ENCODE measurements at regions not wholly inside any gene's neighbourhood (a gene's known extent, or its start where the extent isn't known, plus 50 kb on each side); places are given as distances from the start of the nearest gene placed in this dataset.

- ChIA-PET CTCF (interaction anchor here (0.9 to 1.7 kb wide), 7 partner anchors 10 to 245 kb away, joined by 3 to 8 read pairs (median 4); no protein-coding TSS in a partner anchor), POLR2A (interaction anchor here (0.6 to 0.8 kb wide), 3 partner anchors 13 to 210 kb away, joined by 3 to 17 read pairs (median 4); no protein-coding TSS in a partner anchor)
- no peaks in the 10 kb centered on the region for H3K9me3 Mint-ChIP-seq
- DNase-seq (ENCODE audit: low spot score) (no peak), ATAC-seq (peak; percentile 45)
- peaks cover 76% of the 10 kb centered on the region for H3K4me1 Mint-ChIP-seq
- H3K27me3 Mint-ChIP-seq (ENCODE audit: low read depth), result peaks cover 97% of the 10 kb centered on the region
- H3K4me3 Mint-ChIP-seq, result peak overlapping the region; percentile 74
- H3K36me3 Mint-ChIP-seq, result peaks cover 3% of the 10 kb centered on the region; the same call in 1 of the 2 replicates
- H3K27ac Mint-ChIP-seq, result peak overlapping the region; percentile 90
- TF ChIP-seq ZNF281 (CRISPR knock-in tag; IDR thresholded peaks at IDR 0.05), result 0 out of 2 replicates have a peak, but pooled peaks have one; percentile 23
- no peak for TF ChIP-seq PRRX2 (CRISPR knock-in tag; IDR thresholded peaks at IDR 0.05)
- TF ChIP-seq PRDM15 (CRISPR knock-in tag; IDR thresholded peaks at IDR 0.05), result peak; percentile 71
- no peak for TF ChIP-seq AFF4 (CRISPR knock-in tag; IDR thresholded peaks at IDR 0.05; ENCODE audit: borderline replicate concordance)
- peak; percentile 16; the same call in 1 of the 2 replicates for TF ChIP-seq FOXK1 (CRISPR knock-in tag; IDR thresholded peaks at IDR 0.05)
- no peak for TF ChIP-seq ZNF232 (CRISPR knock-in tag; IDR thresholded peaks at IDR 0.05)
- TF ChIP-seq NR2C2 (CRISPR knock-in tag; IDR thresholded peaks at IDR 0.05), result no peak
- TF ChIP-seq IRF2 (CRISPR knock-in tag; IDR thresholded peaks at IDR 0.05; ENCODE audit: borderline replicate concordance, low read depth), result no peak
- no peak for TF ChIP-seq RORB (CRISPR knock-in tag; IDR thresholded peaks at IDR 0.05)
- TF ChIP-seq KAT7 (CRISPR knock-in tag; IDR thresholded peaks at IDR 0.05; ENCODE audit: borderline replicate concordance), result no peak
- TF ChIP-seq ATF6 (CRISPR knock-in tag; IDR thresholded peaks at IDR 0.05), result no peak
- no peak for TF ChIP-seq ATF1 (CRISPR knock-in tag; IDR thresholded peaks at IDR 0.05)
- no peak for TF ChIP-seq SMAD4 (CRISPR knock-in tag; IDR thresholded peaks at IDR 0.05)
- TF ChIP-seq NFATC4 (CRISPR knock-in tag; IDR thresholded peaks at IDR 0.05), result no peak
- peak; percentile 62; the same call in 1 of the 2 replicates for TF ChIP-seq TEAD1 (CRISPR knock-in tag; IDR thresholded peaks at IDR 0.05)
- no peak for TF ChIP-seq GRHL2 (CRISPR knock-in tag; IDR thresholded peaks at IDR 0.05; ENCODE audit: insufficient replicate concordance, severe bottlenecking)
- no peak for TF ChIP-seq TCF7 (CRISPR knock-in tag; IDR thresholded peaks at IDR 0.05; ENCODE audit: low read depth)
- peak; percentile 71; the same call in 1 of the 2 replicates for TF ChIP-seq FOXP4 (CRISPR knock-in tag; IDR thresholded peaks at IDR 0.05)
- TF ChIP-seq CREM (CRISPR knock-in tag; IDR thresholded peaks at IDR 0.05), result no peak
- no peak for TF ChIP-seq HMGA2 (CRISPR knock-in tag; IDR thresholded peaks at IDR 0.05)
- TF ChIP-seq ZNF263 (CRISPR knock-in tag; IDR thresholded peaks at IDR 0.05; ENCODE audit: low read depth), result no peak
- TF ChIP-seq ZNF671 (CRISPR knock-in tag; IDR thresholded peaks at IDR 0.05), result no peak
- TF ChIP-seq ZNF138 (CRISPR knock-in tag; conservative IDR thresholded peaks at IDR 0.05), result no peak
- TF ChIP-seq NFE2L1 (CRISPR knock-in tag; IDR thresholded peaks at IDR 0.05), result no peak
These were observed 147.3 kb downstream of the TRIM27 start for GRCh38 chr6:28776269-28777146.

All from WTC11 (cell line).